ENCODE measurements at regions not wholly inside any gene's neighbourhood (a gene's known extent, or its start where the extent isn't known, plus 50 kb on each side); places are given as distances from the start of the nearest gene placed in this dataset.

- intact Hi-C loops (cut with DNase I) = no loop called here
- peak; percentile 79 for DNase-seq (ENCODE audit: low spot score)
Observed at GRCh38 chr16:86925067-86925791, 346.9 kb downstream of the FOXL1 start.

- intact Hi-C loops (cut with DNase I) = no loop called here
- DNase-seq (ENCODE audit: low spot score) = peak; percentile 55
Observed at GRCh38 chr16:86926181-86927094, 348.1 kb downstream of the FOXL1 start.

GRCh38 chr16:86927699-86928098, 349.4 kb downstream of the FOXL1 start:
- DNase-seq (ENCODE audit: low spot score) = no peak
- intact Hi-C loops (cut with DNase I) = no loop called here

DNA sequence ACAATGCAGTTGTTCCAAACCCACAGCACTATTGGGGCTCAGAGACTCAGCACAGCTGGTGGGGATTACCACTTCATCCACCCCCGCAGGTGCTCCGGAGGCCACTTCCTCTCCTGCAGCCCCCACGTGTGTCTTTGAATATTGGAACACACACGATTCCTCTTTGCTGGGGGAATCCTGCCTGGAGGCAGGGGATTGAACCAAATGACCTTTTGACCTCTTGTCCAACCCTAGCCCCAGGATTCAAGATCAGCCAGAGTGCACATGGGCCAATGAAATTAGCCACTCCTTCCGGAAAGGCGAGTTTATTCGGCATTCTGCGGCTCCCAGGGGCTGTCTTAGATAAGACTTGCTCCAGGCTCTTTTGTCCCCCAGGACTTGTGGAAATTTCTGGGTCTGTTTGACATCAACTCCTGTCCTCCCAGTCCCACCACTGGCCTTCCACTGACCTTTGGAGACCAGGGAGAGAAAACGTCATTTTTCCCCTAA, 350.2 kb downstream of the FOXL1 start:
- DNase-seq (ENCODE audit: low spot score) = peak; percentile 40
- intact Hi-C loops (cut with DNase I) = no loop called here

DNA sequence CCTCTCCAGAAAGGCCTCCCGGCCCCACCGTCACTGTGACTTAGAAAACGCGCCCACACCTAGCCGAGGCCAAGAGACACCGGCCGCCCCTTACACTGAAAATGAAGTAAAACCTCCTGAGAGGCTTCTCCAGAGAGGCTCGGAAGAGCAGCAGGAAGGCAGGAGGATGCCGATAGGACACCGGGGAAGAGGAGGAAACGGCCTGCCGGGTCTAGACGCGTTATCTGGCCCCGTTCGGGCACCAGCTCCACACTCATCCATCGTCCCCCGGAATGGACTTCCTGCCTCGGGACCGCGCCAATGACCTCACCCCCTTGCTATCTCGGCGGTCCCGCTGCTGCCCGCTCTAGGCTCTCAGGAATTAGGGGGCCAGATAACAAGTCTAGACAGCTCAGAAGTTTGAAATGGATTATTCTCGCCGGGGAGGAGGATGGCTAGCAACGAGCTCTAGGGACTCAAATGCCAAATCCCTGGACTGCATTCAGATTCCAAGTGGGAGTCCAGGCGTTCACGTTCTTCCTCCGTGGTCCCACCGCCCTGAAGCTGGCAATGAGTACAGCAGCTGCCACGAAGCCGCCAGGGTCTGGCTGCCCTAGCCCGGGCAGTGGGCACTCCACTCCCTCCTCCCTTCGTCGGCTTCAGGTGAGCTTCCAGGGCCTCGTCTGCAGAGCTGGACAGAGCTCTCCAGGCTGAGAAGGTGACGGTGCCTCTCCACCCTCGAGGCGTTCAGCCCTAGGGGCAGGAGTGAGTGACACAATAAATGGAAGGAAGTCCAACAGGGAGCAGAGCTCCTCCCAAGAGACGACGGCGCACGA, 350.9 kb downstream of the FOXL1 start:
- intact Hi-C loops (cut with DNase I) = no loop called here
- DNase-seq (ENCODE audit: low spot score) = peak; percentile 90

DNA sequence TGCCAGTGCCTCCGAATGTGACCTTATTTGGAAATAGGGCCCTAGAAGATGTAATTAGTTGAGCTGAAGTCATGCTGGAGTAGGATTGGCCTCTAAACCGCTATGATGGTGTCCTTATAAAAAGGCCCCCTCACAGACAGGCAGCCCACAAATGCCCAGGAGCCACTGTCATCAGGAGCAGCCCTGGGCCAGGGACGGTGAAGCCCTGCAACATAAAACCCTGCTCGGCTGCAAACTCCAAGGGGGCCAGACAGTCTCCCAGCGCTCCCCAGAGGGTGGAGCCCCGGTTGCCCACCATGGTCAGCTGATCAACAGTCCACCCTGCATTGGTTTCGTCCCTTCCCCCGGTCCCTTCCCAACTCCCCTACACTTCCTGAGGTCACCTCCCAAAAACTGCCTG, 351.7 kb downstream of the FOXL1 start:
- intact Hi-C loops (cut with DNase I) = no loop called here
- DNase-seq (ENCODE audit: low spot score) = peak; percentile 55

- peak; percentile 42 for DNase-seq (ENCODE audit: low spot score)
- intact Hi-C loops (cut with DNase I) = no loop called here
Observed at GRCh38 chr16:86930663-86931373, 352.5 kb downstream of the FOXL1 start.

DNA sequence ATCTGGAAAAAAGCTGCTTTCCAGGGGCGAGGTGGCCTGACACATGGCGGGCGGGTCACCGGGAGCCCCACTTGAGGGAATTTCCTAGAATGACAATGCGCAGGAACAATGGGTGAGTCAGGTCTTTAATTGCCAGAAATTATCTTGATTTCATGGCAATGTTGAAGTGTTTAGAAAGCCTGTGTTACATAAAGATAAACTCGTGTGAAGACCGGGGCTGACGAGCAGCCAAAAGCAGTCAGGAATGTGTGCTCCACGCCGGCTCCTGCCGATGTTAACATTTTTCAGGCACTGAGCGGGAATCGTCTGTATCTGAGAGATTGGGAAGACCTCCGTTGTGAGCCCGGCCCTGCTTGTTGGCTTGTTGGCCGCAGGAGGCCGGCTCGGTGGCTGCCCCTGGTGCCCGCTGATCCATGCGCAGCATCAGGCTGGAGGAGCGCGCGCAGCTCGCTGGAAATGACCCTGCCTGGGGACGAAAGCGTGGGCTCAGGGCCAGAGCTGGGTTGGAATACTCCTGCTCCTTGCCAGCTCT, 353.1 kb downstream of the FOXL1 start:
- DNase-seq (ENCODE audit: low spot score) = peak; percentile 90
- intact Hi-C loops (cut with DNase I) = no loop called here

DNA sequence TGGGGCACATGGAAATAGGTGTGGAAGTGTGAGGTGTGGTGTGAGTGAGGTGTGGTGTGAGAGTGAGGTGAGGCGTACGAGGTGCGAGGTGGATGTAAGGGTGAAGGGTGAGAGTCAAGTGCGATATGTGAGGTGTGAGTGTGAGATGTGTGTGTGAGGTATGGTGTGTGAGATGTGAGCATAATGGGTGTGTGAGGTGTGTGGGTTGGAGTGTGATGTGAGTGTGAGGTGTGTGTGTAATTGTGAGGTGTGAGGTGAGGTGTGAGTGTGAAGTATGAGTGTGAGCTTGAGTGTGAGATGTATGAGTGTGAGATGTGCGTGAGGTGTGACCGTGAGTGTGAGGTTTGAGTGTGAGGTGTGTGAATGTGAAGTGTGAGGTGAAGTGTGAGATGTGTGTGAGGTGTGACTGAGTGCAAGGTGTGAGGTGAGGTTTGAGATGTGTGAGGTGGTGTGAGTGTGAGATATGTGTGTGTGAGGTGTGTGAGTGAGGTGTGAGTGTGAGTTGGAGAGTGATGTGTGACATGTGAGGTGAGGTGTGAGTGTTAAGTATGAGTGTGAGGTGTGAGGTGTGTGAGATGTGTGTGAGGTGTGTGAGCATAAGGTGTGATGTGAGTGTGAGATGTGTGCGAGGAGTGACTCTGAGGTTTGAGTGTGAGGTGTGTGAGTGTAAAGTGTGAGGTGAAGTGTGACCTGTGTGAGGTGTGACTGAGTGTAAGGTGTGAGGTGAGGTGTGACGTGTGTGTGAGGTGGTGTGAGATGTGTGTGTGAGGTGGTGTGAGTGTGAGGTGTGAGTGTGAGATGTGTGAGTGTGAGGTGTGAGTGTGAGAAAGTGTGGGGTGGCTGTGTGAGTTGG, 354.0 kb downstream of the FOXL1 start:
- DNase-seq (ENCODE audit: low spot score) = peak; percentile 46
- intact Hi-C loops (cut with DNase I) = no loop called here

GRCh38 chr16:86934581-86935375, 356.4 kb downstream of the FOXL1 start:
- DNase-seq (ENCODE audit: low spot score) = peak; percentile 70
- intact Hi-C loops (cut with DNase I) = no loop called here

- intact Hi-C loops (cut with DNase I) = loop anchor here in 1 of 2 donors (1.0 kb wide), 1 partner anchor 20 kb away; no protein-coding TSS in a partner anchor
- no peak for DNase-seq (ENCODE audit: low spot score)
Observed at GRCh38 chr16:86939609-86940008, 361.3 kb downstream of the FOXL1 start.

DNA sequence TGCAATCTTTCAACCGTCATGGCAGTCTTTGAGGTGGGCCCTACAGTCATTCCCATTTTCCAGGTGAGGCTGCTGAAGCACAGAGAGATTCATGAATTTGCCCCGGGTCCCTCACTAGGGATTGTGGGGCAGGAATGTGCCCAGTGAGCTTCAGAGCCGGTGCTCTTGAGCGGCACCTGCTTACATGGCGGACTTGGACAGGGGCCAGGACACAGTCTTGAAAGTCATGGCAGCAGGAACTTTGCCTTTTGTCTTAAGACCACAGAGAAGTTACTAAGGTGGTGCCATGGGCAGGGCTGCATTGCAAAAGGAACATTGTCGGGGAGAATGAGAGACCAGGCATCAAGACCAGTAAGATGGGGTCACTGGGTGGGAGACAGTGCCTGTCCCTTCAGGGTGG, 363.4 kb downstream of the FOXL1 start:
- DNase-seq (ENCODE audit: low spot score) = no peak
- intact Hi-C loops (cut with DNase I) = no loop called here

GRCh38 chr16:86942151-86943051, 364.1 kb downstream of the FOXL1 start:
- intact Hi-C loops (cut with DNase I) = no loop called here
- DNase-seq (ENCODE audit: low spot score) = peak; percentile 67

- intact Hi-C loops (cut with DNase I) = no loop called here
- peak; percentile 62 for DNase-seq (ENCODE audit: low spot score)
Observed at GRCh38 chr16:86945166-86945900, 367.0 kb downstream of the FOXL1 start.

DNA sequence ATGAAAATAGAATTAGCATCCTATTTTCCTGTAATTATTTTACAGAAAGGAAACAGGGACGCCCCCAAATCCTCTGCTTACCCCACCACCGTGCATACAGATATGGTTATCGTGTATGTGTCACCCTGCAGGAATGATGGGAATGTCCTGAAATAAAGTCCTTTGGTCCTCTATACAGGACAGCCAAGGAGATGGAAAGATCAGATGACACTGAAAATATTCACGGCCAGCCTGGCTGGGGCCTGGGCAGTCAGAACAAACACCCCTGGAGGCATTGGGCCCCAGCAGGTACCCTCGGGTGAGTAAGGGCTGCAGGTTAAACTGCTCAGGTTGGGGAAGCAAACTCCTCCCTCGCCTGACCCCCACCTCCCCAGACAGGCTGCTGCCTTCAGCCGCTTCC, 368.0 kb downstream of the FOXL1 start:
- intact Hi-C loops (cut with DNase I) = no loop called here
- DNase-seq (ENCODE audit: low spot score) = peak; percentile 16
